ENCODE measurements at regions not wholly inside any gene's neighbourhood (a gene's known extent, or its start where the extent isn't known, plus 50 kb on each side); places are given as distances from the start of the nearest gene placed in this dataset.

- Histone ChIP-seq H3K36me3 (no peaks in the 10 kb centered on the region), H3K9me3 (no peaks in the 10 kb centered on the region), H3K4me3 (no peak overlapping the region), H3K27me3 (no peaks in the 10 kb centered on the region), H3K27ac (no peak overlapping the region), H3K4me1 (no peaks in the 10 kb centered on the region)
- TF ChIP-seq CTCF (IDR thresholded peaks at IDR 0.05): no peak
- intact Hi-C loops (cut with DNase I): no loop called here
- DNase-seq (ENCODE audit: low spot score in 2 of 2): no peak
Observed at GRCh38 chr6:87904011-87904410, 143.6 kb upstream of the SPACA1 start.

DNA sequence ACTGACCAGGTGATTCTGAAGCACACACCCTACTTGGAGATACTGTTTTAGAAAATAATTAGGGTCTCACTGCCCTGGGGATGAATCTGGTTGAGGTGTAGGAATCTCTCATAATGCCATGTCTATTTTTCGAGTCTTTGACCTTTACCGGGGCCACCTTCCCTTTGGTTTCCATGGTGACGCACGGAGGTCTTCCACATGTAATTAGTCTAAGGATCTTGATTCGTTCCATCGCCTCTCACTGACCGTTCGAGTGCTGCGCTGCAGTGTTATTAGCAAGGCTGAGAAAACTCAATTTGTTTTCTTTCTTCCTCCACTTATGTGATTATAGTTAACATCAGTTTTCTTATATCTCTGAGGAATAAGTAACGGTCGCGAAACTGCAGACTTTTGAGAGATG is 144.3 kb upstream of the SPACA1 start:
- DNase-seq (ENCODE audit: low spot score in 2 of 2): no peak
- intact Hi-C loops (cut with DNase I): no loop called here

DNA sequence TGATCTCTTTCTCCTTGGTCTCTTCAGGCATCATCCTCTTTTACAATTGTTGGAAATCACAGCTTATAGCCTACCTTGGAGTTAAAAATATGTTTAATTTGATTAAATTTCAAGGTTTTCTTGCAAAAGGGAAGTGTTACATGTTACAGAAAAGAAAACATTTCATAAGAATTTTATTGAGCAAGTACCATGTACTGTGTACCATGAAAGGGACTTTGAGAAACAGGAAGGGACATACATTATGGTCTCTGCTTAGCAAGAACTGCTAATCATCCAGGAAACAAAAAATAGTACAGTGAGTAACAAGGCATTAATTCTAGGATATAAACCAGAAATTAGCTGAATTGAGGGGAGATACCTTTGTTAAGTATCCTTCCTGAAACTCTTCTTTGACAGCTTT is 145.3 kb upstream of the SPACA1 start:
- Histone ChIP-seq H3K4me3 (no peak overlapping the region), H3K4me1 (no peaks in the 10 kb centered on the region), H3K9me3 (no peaks in the 10 kb centered on the region), H3K36me3 (no peaks in the 10 kb centered on the region), H3K27ac (no peak overlapping the region), H3K27me3 (no peaks in the 10 kb centered on the region)
- no peak for TF ChIP-seq CTCF (IDR thresholded peaks at IDR 0.05)
- intact Hi-C loops (cut with DNase I): no loop called here
- no peak for DNase-seq (ENCODE audit: low spot score in 2 of 2)

More for the DNA sequence above, 144.3 kb upstream of the SPACA1 start:
- Histone ChIP-seq H3K4me3 (no peak overlapping the region), H3K27ac (no peak overlapping the region), H3K36me3 (no peaks in the 10 kb centered on the region), H3K27me3 (no peaks in the 10 kb centered on the region), H3K4me1 (no peaks in the 10 kb centered on the region), H3K9me3 (no peaks in the 10 kb centered on the region)
- TF ChIP-seq CTCF (IDR thresholded peaks at IDR 0.05): no peak

DNA sequence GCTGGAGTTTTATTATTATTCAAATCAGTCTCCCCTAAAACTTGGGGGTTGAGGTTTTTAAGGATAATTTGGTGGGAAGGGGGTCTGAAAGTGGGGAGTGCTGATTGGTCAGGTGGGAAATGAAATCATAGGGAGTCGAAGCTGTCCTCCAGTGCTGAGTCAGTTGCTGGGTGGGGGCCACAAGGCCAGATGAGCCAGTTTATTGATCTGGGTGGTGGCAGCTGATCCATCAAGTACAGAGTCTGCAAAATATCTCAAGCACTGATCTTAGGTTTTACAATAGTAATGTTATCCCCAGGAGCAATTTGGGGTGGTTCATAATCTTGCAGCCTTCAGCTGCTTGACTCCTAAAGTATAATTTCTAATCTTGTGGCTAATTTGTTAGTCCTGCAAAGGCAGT is 146.0 kb upstream of the SPACA1 start:
- TF ChIP-seq CTCF (IDR thresholded peaks at IDR 0.05): no peak

DNA sequence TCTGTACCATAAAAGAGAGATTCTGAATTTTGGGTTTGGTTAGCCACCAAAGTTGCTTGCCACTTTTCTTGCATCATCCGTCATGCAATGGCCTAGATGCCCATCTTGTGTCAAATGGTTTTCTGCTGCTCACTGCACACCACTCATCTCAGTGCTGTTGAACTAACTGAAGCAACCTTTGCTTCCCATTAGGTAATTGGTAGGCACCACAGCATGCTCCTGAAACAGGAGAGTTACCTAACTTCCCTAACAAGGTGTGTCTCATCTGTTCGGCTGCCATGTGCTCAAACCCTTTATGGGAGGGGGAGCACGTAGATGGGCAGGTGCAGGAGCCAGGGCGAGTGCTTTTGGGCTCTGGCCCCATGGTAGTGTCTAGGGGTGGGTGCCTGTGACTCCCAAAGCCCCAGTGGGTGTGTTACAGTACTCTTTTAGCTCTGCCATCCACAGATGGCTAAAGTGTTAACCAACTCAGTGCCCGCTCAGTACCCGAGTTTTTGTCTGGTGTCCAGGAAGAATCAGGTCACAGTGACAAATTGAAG is 147.4 kb upstream of the SPACA1 start:
- no peak for TF ChIP-seq CTCF (IDR thresholded peaks at IDR 0.05)
- H3K4me3 ChIP-seq: no peak overlapping the region
- intact Hi-C loops (cut with DNase I): no loop called here

More for the DNA sequence above, 146.0 kb upstream of the SPACA1 start:
- H3K27ac ChIP-seq: no peak overlapping the region
- H3K4me1 ChIP-seq: no peaks in the 10 kb centered on the region
- H3K4me3 ChIP-seq: no peak overlapping the region
- no peaks in the 10 kb centered on the region for H3K9me3 ChIP-seq
- DNase-seq (ENCODE audit: low spot score in 2 of 2): no peak
- no peaks in the 10 kb centered on the region for H3K27me3 ChIP-seq
- intact Hi-C loops (cut with DNase I): no loop called here
- H3K36me3 ChIP-seq: no peaks in the 10 kb centered on the region

More for the DNA sequence above, 147.4 kb upstream of the SPACA1 start:
- no peaks in the 10 kb centered on the region for H3K9me3 ChIP-seq
- no peak for DNase-seq (ENCODE audit: low spot score in 2 of 2)
- no peak overlapping the region for H3K27ac ChIP-seq
- no peaks in the 10 kb centered on the region for H3K4me1 ChIP-seq
- H3K36me3 ChIP-seq: no peaks in the 10 kb centered on the region
- no peaks in the 10 kb centered on the region for H3K27me3 ChIP-seq
